ENCODE measurements at regions not wholly inside any gene's neighbourhood (a gene's known extent, or its start where the extent isn't known, plus 50 kb on each side); places are given as distances from the start of the nearest gene placed in this dataset.
"Not testable (repeated sequence)": the region's sequence is repeated elsewhere in the genome, so short reads cannot be mapped to it uniquely, and the experiment has no call there.

GRCh38 chr1:120238867-120239266 lies 62.5 kb upstream of the SEC22B start:
- DNase-seq (ENCODE audit: low read depth in 3 of 3), result not testable (repeated sequence)

GRCh38 chr1:120233661-120234018 lies 57.3 kb upstream of the SEC22B start:
- DNase-seq (ENCODE audit: low read depth in 3 of 3), result not testable (repeated sequence)

GRCh38 chr1:120232834-120233660 lies 56.7 kb upstream of the SEC22B start:
- DNase-seq (ENCODE audit: low read depth in 3 of 3), result not testable (repeated sequence)

GRCh38 chr1:120229835-120230234 lies 53.5 kb upstream of the SEC22B start:
- not testable (repeated sequence) for DNase-seq (ENCODE audit: low read depth in 3 of 3)
